GM19035 (cell line): ENCODE measurements at regions not wholly inside any gene's neighbourhood (a gene's known extent, or its start where the extent isn't known, plus 50 kb on each side); places are given as distances from the start of the nearest gene placed in this dataset.
"Not testable (repeated sequence)": the region's sequence is repeated elsewhere in the genome, so short reads cannot be mapped to it uniquely, and the experiment has no call there.

Experiments used
- ATAC-seq: cut with Tn5 transposase; IDR thresholded peaks from one replicate; pipeline ENCODE4 v1.9.1; 2021; ENCODE audit not compliant: unreplicated experiment

DNA sequence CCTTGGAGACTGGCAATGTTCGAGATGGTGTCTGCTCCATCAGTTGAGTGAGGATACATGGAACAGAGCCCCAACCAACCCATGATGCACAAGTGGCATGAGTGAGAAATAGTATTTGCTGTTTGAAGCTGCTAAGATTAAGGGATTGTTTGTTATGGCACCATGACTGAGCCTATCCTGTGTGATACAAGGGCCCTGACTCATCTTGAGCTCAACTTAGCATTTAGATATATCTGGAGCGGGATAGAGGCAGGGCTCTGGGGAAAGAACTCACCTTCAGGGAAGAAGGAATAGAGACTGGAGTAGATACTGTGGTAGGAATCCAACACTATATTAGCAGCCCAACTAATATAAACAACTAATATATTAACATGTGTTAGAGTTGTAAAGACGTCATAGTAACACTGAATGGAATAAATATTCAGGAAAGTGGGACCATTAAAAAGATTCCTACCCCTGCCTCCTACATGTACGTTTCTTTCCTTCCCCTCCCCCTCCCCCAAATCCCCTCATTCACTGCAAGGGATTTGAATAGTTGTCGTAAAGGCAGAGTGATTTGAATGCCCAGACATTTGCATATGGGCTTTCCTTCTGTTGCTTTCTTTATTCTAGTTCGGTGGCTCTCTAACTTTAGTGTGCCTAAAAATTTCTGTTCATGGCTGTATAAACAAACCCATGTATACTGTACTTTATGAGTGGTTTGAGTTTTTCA, 106.6 kb upstream of the POU3F1 start:
- no peak for ATAC-seq

DNA sequence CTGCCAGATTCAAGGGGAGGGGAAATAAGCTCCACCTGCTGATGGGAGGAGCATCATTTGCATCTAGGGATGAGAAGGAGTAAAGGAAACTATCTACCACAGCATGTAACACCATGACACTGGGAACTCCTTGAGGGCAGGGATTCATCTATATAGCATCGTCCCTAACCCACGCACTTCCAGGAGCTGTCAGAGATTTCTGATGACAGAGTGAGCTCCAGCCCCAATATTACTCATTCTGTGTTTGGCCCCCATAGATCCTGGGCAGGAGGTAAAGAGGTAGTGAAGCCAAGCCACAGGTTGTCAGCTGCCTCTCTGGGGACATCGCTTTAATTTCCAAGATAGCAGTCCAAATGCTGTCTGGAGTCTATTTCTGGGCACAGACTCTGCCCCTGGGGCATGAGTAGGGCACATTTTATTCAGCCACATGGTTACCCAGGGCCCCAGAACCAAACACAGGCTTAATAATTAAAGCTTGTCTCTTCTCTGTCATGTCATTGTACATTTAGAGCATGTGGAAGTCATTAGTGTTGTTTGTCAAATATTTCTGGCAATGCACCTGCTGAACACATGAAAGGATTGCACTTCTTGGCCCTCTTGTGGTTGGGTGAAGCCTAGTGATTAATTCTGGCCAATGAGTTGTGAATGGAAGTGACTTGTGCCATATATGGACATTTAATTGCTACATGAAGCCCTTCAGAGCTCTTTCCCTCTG, 105.9 kb upstream of the POU3F1 start:
- no peak for ATAC-seq

GRCh38 chr1:38151399-38151798, 104.8 kb upstream of the POU3F1 start:
- ATAC-seq, result no peak

DNA sequence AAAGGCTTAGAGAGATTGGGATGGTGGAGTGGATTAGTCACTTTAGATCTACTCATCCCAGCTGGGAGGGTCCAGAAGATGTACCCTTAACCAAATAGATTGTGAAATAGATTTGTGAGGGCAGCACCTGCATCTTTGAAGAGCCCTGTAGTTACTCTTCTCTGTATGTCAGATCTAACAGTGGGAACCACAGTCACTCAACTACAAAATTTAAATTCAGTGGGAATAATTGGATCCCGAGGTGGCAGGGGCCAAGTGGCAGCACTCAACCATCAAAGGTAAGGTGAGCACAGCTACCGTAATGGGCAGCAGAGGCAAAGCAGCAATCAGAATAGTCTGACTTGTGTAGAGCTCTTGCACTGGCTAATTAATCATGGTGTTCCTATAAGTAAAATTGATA, 99.5 kb upstream of the POU3F1 start:
- not testable (repeated sequence) for ATAC-seq

DNA sequence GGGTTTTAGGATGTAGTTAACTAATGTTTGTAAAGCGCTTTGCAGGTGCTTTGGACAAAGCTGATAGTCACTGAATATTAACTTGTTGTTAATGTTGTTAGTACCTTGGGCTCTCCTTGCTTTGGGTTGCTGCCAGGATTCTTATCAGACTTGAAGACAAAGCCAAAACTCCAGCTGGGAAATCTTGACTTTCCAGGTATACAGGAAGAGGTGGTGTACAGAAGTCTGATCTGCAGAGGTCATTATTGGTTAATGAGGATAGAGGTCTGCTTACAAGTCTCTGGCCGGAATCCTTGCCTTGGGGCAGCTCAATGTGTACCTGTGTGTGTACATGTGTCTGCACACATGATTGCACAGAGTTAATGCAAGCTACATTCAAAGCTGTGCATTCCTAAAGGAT, 96.0 kb upstream of the POU3F1 start:
- no peak for ATAC-seq

GRCh38 chr1:38141483-38141882, 94.9 kb upstream of the POU3F1 start:
- ATAC-seq, result no peak

DNA sequence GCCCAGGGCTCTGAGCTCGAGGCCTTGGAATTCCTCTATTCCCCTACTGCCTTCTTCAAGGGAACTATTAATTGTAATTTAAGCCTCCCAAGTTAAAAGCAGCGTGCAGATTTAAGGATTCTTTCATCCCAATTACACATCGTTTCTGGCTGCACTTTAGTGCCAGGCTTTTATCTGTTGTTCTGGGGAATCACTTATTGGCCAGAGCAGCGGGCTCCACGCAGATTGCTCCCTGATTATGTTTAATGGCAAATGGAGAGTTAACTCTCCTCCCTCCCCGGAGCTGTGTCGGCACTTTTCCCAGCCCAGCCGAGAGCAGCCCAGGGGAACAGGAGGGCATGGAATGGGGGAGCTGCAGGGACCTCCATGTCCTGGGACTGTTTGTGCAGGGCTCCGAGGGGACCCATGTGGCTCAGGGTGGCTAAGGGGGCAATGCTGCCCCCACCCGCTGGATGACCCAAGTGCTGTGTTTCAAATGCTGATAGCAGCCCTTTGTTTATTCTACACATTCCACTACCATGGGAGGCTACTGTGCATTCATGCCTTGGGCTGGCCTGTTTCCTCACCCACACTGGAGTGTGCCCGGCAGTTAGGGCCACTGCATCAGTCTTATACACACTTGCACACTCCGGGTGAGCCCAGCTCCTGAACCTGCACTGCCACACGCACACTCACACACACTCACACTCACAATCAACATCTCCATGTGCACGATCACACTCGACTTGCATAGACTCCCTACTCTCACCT, 93.3 kb upstream of the POU3F1 start:
- ATAC-seq, result no peak

DNA sequence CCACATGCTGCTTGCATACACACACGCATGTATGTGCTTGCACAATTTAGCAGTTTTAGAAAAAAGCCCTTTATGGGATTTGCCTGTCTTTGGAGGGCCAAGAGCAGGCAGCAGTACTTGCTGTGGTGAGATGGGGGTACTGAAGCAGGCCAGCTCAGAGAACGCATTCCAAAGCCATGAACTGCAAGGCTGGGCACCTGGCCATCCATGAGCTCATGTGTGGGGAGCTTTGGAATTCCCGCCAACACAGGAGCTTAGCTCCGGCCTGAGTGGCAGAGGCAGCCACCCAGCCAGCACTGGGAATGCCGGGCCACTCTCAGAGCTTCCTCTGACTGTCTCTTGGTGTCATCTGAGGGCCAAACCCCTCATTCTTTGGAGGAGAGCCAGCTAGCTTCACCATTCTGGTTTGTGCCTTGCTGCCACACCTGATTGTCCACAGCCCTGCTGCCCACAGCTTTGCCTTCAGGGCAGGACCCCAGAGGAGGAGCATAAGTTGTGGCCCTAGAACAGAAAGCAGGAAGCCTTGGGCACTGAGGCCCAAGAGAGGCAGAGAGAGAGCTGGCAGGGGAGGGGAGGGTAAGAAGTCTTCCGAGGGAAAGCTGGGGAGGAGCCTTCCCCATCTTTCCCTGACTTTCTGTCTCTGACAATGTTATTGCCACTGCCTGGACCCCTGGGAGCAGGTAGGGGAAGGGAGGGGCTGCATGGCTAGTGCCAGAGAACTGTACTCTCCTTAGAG, 92.1 kb upstream of the POU3F1 start:
- no peak for ATAC-seq

DNA sequence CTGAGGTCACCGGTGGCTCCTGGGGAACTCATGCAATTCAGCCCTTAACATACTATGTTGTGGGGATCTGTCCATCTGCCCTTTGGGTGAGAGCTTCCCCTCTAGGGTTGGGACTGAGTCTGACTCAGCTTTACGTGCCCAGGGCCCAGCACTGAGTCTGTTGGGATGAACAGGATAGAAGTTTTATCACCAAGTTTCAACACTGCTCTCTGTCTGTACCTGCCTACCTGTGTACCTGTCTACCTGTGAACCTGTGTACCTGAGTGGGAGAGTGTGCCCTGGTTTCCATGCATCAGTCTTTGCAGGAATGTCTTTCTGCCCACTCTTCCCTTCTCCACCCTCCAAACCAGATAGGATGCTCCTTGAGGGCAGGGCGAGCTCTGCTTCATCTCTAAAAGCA, 90.6 kb upstream of the POU3F1 start:
- no peak for ATAC-seq

GRCh38 chr1:38135625-38136414, 89.2 kb upstream of the POU3F1 start:
- ATAC-seq, result no peak

DNA sequence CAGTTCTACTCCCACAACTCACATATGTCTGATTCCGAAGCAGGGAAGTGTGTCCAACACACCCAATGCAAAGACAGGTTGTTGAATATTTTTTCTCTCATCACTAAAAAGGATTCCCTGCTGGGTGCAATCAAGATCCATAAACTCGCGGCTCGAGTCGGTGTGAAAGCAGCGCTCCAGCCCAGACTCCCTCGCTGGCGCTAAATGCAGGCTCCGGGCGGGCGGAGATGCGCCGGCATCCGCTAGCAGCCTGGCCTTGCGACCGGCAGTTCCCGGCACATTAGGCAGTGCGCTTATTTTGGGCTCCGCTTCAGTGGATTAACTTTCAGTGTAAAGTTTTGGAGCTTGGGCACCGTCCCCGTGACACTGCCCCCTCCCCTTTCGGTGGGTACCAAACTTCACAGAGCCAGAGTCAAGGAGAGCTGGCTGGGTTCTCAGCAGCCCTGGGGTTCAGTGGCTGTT, 87.7 kb upstream of the POU3F1 start:
- ATAC-seq, result no peak

GRCh38 chr1:38133756-38134155, 87.2 kb upstream of the POU3F1 start:
- no peak for ATAC-seq

DNA sequence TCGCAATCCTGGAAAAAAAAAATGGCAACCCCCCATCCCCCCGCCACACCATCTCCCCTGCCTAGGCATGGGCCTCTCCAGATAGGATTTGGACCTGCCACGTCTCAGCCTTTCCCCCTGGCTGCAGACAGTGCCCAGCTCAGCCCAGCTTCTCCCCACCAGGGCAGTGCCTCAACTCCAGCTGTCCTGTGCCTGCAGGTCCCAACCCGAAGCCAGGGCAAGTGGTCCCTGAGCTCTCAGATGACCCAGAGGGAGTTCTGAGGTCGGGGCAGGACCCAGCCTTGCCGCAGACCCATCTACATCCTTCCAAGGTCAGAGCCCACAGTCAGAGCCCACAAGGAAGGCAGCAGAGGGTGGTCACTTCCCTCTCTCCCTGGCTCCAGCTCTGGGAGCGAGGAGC, 86.7 kb upstream of the POU3F1 start:
- ATAC-seq, result no peak

DNA sequence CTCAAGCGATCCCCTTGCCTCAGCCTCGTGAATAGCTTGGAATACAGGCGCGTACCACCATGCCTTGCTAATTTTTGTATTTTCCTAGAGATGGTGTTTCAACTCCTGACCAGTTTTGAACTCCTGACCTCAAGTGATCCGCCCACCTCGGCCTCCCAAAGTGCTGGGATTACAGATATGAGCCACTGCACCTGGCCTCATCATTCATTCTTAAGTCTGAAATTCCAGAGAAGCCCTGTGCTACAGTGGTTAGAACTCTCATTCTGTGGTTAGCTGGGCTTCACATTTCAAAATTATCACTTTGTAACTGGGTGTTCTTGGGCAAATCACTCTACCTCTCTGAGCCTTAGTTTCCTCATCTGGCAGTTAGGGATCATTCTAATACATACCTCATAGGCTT, 86.1 kb upstream of the POU3F1 start:
- no peak for ATAC-seq

DNA sequence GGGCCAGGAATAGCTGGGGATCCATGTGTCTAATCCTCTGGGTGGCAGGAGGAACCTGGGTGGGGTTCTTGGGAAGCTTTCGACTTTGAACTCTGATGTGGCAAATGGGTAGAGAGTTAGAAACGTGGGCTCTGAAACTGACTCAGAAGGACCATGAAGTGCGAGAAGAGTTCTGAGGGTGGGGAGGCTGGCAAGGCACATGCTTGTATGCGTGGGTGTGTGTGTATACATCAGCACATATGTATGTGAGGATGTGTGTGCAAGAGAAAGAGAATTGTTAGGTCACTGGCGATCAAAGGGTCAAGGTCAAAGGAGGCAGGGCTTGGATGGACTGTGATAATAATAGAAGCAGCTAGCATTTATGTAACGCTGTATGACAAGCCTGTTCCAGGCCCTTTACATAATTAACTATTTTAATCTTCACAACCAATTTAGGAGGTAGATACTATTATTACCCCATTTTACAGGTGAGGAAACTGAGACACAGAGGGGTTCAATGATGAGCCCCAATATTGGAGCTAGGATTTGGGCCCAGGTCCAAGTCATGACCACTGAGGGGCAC, 84.5 kb upstream of the POU3F1 start:
- ATAC-seq, result no peak

DNA sequence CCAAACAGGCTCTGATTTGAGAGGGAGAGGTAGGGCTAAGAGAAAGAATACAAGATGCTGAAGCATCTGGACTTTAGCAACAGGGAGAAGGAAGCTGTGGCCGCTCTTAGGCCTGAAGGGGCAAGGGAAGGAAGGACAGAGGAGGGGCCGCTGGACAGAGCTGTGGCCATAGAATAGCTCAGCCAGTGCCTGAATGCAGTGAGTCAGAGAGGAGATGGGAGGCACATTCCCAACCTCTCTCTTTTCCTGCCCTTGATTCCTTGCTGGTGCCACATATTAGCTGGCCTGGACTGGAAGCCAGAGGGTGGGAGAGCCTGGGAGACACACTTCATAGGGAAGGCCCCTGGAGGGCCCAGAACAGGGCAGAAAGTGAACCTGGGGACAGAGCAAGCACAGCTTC, 83.4 kb upstream of the POU3F1 start:
- ATAC-seq, result no peak

- ATAC-seq, result no peak
Observed at GRCh38 chr1:38129473-38129872, 82.9 kb upstream of the POU3F1 start.

DNA sequence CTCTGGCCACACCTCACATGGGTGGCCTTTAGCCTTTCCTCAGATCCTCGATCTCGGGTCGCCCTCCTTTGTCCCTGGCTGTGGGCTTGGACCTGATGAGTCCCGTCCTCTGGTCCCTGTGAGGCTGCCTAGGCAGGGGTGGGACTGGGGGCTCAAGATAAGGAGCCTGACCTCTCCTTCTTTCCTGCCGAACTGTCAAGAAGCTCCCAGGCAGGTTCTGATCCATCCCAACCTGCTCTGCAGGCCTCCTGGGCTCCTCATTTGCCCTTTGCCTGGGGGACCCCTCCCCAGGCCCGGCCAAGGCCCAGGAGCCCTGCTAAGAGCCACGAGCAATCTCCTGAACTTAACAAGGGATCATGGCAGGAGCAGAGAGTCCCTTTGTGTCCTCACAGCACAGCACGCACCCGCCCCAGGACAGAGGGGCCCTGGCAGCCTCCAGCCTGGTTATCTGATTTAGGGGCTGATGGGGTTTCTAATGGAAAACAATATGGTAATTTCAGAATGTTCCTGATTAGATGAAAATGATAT, 82.4 kb upstream of the POU3F1 start:
- no peak for ATAC-seq

- ATAC-seq, result no peak
Observed at GRCh38 chr1:38128511-38128910, 81.9 kb upstream of the POU3F1 start.

DNA sequence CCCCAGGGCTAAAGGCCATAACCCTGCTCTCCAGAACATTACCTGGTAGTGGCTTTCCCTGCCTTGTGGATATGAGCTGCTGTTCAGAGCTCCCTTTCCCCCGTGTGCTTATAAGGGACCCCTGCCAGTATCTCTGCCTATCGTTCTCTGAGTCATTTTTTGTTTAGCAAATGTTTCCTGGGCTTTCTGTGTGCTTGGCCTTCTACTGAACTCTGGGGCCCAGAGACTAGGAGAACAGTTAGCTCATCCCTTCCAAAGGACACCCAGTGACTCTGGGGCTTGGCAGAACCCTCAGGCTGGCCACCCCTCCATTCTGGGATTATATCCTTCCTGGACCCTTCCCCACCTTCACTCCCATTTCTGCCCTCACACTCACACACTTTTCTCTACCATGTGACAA, 80.8 kb upstream of the POU3F1 start:
- no peak for ATAC-seq
